ENCODE measurements at regions not wholly inside any gene's neighbourhood (a gene's known extent, or its start where the extent isn't known, plus 50 kb on each side); places are given as distances from the start of the nearest gene placed in this dataset.
"Not testable (repeated sequence)": the region's sequence is repeated elsewhere in the genome, so short reads cannot be mapped to it uniquely, and the experiment has no call there.

- Histone ChIP-seq H3K79me2 (ENCODE audit: insufficient read depth, low read depth) (no peaks in the 10 kb centered on the region), H3K4me2 (no peak overlapping the region), H3K36me3 (ENCODE audit: insufficient read depth) (no peaks in the 10 kb centered on the region), H3K27me3 (ENCODE audit: insufficient read depth, low read depth) (no peaks in the 10 kb centered on the region), H4K20me1 (ENCODE audit: insufficient read depth) (no peaks in the 10 kb centered on the region), H2AFZ (ENCODE audit: low read depth) (no peak overlapping the region), H3K9ac (no peak overlapping the region), H3K4me1 (ENCODE audit: low read depth, poor library complexity, severe bottlenecking) (no peaks in the 10 kb centered on the region), H3K4me3 (IDR thresholded peaks at IDR 0.05; ENCODE audit: insufficient read depth, low read depth, low read length) (no peak overlapping the region), H3K27ac (no peak overlapping the region)
- TF ChIP-seq CTCF (conservative IDR thresholded peaks at IDR 0.05; ENCODE audit: low read depth, low read length): no peak
Observed at GRCh38 chr3:3919316-3919715, 120.1 kb downstream of the LRRN1 start.

GRCh38 chr3:3923619-3924018, 124.4 kb downstream of the LRRN1 start:
- H3K27ac ChIP-seq: no peak overlapping the region
- no peak overlapping the region for H2AFZ ChIP-seq (ENCODE audit: low read depth)
- no peak overlapping the region for H3K4me3 ChIP-seq (IDR thresholded peaks at IDR 0.05; ENCODE audit: insufficient read depth, low read depth, low read length)
- H4K20me1 ChIP-seq (ENCODE audit: insufficient read depth): no peaks in the 10 kb centered on the region
- no peaks in the 10 kb centered on the region for H3K4me1 ChIP-seq (ENCODE audit: low read depth, poor library complexity, severe bottlenecking)
- no peaks in the 10 kb centered on the region for H3K27me3 ChIP-seq (ENCODE audit: insufficient read depth, low read depth)
- no peak overlapping the region for H3K9ac ChIP-seq
- no peak for TF ChIP-seq CTCF (conservative IDR thresholded peaks at IDR 0.05; ENCODE audit: low read depth, low read length)
- no peak overlapping the region for H3K4me2 ChIP-seq
- H3K36me3 ChIP-seq (ENCODE audit: insufficient read depth): no peaks in the 10 kb centered on the region
- H3K79me2 ChIP-seq (ENCODE audit: insufficient read depth, low read depth): no peaks in the 10 kb centered on the region

- H3K4me3 ChIP-seq (IDR thresholded peaks at IDR 0.05; ENCODE audit: insufficient read depth, low read depth, low read length): no peak overlapping the region
- H3K27ac ChIP-seq: no peak overlapping the region
- H3K36me3 ChIP-seq (ENCODE audit: insufficient read depth): no peaks in the 10 kb centered on the region
- H3K4me2 ChIP-seq: no peak overlapping the region
- H3K9ac ChIP-seq: no peak overlapping the region
- H3K27me3 ChIP-seq (ENCODE audit: insufficient read depth, low read depth): no peaks in the 10 kb centered on the region
- no peaks in the 10 kb centered on the region for H3K4me1 ChIP-seq (ENCODE audit: low read depth, poor library complexity, severe bottlenecking)
- H3K79me2 ChIP-seq (ENCODE audit: insufficient read depth, low read depth): no peaks in the 10 kb centered on the region
- H4K20me1 ChIP-seq (ENCODE audit: insufficient read depth): no peaks in the 10 kb centered on the region
- H2AFZ ChIP-seq (ENCODE audit: low read depth): no peak overlapping the region
- TF ChIP-seq CTCF (conservative IDR thresholded peaks at IDR 0.05; ENCODE audit: low read depth, low read length): no peak
Observed at GRCh38 chr3:3927198-3927597, 128.0 kb downstream of the LRRN1 start.

GRCh38 chr3:3927965-3928364, 128.7 kb downstream of the LRRN1 start:
- TF ChIP-seq CTCF (conservative IDR thresholded peaks at IDR 0.05; ENCODE audit: low read depth, low read length): no peak
- no peaks in the 10 kb centered on the region for H3K79me2 ChIP-seq (ENCODE audit: insufficient read depth, low read depth)
- no peak overlapping the region for H3K27ac ChIP-seq
- H3K4me2 ChIP-seq: no peak overlapping the region
- H3K4me3 ChIP-seq (IDR thresholded peaks at IDR 0.05; ENCODE audit: insufficient read depth, low read depth, low read length): no peak overlapping the region
- H3K4me1 ChIP-seq (ENCODE audit: low read depth, poor library complexity, severe bottlenecking): no peaks in the 10 kb centered on the region
- H4K20me1 ChIP-seq (ENCODE audit: insufficient read depth): no peaks in the 10 kb centered on the region
- H2AFZ ChIP-seq (ENCODE audit: low read depth): no peak overlapping the region
- H3K9ac ChIP-seq: no peak overlapping the region
- H3K27me3 ChIP-seq (ENCODE audit: insufficient read depth, low read depth): no peaks in the 10 kb centered on the region
- no peaks in the 10 kb centered on the region for H3K36me3 ChIP-seq (ENCODE audit: insufficient read depth)

GRCh38 chr3:3941380-3941779, 142.1 kb downstream of the LRRN1 start:
- H4K20me1 ChIP-seq (ENCODE audit: insufficient read depth); H3K9ac ChIP-seq; H3K79me2 ChIP-seq (ENCODE audit: insufficient read depth, low read depth); H3K36me3 ChIP-seq (ENCODE audit: insufficient read depth); H3K27me3 ChIP-seq (ENCODE audit: insufficient read depth, low read depth); H3K4me2 ChIP-seq; H3K4me3 ChIP-seq (IDR thresholded peaks at IDR 0.05; ENCODE audit: insufficient read depth, low read depth, low read length); H2AFZ ChIP-seq (ENCODE audit: low read depth); H3K27ac ChIP-seq; H3K4me1 ChIP-seq (ENCODE audit: low read depth, poor library complexity, severe bottlenecking): not testable (repeated sequence)
